GM21515 (cell line): ENCODE measurements at regions not wholly inside any gene's neighbourhood (a gene's known extent, or its start where the extent isn't known, plus 50 kb on each side); places are given as distances from the start of the nearest gene placed in this dataset.
"Not testable (repeated sequence)": the region's sequence is repeated elsewhere in the genome, so short reads cannot be mapped to it uniquely, and the experiment has no call there.

Experiments
- ATAC-seq: cut with Tn5 transposase; IDR thresholded peaks from one replicate; pipeline ENCODE4 v1.9.1; 2021; ENCODE audit not compliant: unreplicated experiment

DNA sequence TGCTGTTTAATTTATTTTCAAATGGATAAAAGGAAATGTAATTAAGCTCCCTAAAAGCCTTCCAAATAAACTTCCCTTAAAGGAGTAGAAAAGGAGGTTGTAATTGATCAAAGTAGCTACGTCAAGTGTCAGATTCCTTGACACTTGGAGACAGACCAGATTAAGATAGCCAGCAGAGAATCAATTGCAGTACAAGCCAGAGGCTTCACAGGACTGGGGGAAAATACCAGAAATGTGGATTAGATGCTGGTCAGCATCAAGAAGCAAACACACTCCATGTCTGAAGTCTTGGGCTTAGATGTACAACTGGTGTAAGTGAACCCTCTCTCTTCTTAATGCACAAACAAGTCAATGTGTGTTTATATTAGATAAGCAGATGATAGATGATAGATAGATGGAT lies 184.9 kb upstream of the TAS2R1 start:
- no peak for ATAC-seq

DNA sequence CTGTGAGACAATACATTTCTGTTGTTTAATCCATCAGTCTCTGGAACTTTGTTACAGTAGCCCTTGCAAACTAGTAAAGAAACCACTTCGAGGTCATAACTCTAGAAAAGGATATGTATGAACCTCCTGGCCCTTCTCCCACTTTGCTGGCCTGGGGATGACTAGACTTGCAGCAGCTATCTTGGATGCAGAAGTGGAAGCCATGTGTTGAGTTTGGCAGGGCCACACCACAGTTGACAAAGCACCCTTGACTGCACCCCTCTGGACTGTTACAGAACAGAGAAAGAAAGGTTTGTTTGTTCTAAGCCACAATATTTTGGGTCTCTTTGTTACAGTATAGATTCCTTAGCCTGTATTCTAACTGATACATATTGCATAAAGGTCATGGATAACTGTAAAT lies 183.2 kb upstream of the TAS2R1 start:
- ATAC-seq, result no peak

DNA sequence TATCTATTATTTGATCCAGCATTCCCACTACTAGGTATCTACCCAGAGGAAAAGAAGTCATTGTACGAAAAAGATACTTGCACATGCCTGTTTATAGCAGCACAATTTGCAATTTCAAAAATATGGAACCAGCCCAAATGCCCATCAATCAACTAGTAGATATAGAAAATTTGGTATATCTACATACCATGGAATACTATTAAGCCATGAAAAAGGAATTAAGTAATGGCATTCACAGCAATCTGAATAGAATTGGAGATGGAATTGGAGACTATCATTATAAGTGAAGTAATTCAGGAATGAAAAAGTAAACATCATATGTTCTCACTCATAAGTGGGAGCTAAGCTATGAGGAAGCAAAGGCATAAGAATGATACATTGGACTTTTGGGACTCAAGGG lies 177.2 kb upstream of the TAS2R1 start:
- not testable (repeated sequence) for ATAC-seq

DNA sequence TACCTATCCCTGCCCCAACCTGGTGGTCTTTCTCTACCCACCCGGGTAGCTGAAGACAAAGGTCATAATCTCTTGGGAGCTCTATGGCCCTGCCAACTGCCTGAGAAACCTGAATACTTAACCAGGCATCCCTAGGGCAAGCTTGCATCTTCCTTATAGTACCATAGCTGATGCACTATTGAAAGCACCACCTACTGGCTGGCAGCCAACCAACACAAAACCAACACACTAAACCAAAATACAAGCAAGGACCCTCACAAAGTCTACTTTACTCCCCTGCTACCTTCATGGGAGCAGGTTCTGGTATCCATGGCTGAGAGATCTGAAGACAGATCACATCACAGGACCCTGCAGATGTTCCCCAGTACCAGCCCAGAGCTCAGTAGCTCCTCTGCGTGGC lies 171.8 kb upstream of the TAS2R1 start:
- no peak for ATAC-seq

DNA sequence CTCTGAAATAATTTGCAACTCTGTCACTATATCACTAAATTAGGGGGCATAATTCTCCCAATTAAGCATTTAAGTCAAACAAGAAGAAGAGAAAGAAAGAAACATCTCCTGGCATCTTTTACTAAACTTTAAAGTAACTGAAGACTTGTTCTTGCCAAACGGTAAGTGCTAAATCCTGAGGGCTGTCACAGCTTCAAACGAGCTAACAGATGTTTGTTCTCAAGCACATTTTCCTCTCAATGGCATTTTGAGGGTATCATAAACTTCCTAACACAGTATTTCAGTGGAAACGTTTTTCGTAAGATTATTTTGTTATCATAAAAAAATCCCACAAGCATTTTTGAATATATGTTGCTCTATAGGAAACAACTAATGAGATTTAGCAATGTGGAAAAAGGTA lies 169.5 kb upstream of the TAS2R1 start:
- ATAC-seq, result no peak

DNA sequence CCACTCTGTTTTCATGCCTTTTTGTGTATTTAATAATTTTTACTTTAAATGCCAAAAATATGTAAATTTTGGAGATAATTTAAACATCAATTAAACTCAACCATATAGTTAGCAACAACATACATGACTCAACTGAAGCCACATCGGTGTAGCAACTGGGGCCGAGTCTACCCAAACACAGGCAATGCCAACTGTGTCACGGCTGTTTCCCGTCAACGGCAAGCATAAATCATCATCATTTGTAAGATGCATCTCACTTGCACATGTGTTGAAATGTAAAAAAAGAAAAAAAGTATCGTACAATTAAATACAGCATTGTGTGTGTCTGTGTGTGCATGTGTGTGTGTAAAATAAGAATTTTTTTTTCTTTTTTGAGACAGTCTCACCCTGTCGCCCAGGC lies 160.1 kb upstream of the TAS2R1 start:
- no peak for ATAC-seq

DNA sequence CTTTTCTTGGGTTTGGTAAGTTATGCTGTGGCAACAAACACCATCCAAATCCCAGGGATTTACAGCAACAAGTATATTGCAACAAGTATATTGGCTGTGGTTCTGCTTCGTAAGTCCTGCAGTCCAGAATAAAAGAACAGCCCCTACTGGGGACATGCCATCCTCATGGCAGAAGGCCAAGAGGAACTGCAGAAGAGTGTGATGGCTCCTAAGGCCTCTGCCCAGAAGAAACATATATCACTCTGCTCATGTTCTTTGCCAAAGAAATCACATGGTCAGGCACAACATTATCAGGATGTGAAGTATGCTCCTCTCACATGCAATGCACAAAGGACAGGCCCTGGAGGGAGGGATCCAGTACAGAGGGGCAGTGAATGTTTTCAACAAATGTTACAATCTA lies 159.6 kb upstream of the TAS2R1 start:
- ATAC-seq, result no peak

DNA sequence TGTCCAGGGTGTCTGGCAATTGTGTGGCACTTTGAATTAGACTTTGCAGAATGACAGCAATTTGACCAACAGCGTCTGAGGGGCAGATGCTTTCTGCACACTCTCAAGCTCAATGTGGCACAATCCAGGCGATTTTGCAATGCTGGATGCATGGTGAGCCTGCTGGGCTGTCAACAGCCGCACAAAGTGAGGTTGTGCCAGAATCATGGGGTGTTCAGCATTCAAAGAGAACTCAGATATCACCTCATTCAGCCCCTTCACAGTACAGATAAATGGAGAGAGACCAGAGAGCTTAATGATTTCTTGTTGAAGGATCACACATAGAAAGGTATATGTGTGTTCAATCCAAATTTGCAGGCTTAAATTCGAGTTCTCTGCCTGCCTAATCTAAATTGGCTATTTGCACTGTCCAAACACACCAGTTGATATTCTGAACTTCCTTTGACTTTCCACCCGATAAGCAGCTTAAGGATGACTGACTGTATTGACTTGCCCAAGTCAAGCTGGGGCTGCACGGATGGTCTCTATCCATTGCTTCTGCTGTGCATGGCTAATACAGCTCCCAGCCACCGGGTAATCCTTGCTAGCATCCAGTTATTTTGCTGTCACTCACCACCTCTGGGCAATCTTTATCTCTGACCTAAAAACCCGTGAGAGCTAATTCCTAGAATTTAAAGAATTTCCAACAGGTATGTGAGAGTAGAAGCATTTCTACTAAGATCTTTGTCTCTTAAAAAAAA lies 157.9 kb upstream of the TAS2R1 start:
- no peak for ATAC-seq

DNA sequence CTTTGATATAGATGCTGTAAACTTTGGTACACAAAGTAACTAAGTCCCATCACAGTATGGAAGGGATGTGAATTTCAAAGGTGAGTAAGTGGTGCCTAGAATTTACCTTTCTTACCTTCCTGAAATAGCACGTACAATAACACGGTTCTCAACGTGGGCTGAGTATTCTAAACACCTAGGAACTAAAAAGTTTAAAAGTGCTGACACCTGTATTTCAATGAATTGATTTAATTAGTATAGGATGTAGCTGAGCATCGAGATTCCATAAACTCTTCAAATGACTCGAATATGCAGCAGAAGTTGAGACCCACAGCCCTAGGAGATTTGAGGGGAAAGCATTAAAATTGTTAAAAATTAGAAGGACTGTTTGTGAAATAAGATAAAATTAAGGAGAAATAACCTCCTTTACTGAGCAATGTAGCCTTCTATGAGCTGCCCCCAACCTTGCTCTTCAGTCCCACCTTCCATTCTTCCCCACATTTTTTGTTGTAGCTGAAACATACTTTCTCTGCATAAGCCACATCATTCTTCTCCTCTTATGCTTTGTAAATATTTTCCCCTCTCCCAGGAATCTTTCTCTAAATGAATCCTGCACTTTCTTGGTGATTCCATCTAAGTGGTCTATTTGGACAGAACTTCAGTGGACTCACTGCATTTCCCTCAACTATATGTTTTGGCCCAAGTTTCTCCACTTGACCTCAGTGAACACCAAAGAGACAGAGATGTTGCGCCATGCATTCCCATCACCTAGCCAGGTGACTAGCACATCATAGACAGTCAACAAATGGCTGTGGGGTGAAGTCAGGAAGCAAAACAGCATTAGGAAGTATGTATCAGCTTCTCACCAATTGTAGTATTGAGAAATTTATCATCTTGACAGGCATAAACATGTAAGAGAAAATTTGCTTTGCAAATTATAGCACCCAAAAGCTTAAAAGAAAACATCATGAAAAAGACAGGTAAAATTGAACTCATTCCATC lies 156.5 kb upstream of the TAS2R1 start:
- ATAC-seq, result no peak

DNA sequence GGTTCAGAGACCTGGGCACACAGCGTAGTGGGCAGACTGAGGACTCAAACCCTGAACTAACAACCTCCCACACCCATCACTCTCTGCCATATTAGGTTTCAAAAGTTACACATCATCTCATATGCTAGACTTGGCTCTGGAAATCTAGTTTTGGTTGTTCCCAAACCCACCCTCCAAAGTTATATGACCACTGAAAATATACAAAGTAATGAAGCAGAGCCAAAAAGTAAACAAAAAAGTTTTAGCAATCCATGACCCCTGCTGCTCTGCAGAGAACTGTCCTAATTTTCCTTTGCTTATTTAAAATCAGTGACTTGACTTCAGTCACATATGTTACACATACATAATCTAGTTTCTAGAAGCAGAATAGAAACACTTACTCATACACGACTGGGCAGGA lies 155.6 kb upstream of the TAS2R1 start:
- no peak for ATAC-seq

DNA sequence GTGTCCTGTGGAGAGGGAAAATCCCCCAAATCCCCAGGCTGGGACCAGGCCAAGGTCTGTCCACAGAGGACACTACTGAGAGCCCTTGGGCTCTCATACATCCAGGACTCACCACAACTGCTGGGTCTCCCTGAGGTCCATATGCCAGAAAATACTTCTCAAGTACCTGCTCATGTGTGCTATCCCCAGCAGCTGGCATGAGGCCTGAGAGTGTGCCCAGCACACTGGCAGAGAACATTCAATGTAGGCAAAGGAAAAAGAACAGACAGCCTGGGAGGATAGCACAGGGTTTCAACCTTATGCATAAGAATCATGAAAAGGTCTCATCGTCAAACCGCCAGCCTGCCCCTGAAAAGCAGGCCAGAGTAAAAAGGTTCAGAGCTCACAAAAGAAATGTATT lies 154.1 kb upstream of the TAS2R1 start:
- no peak for ATAC-seq

DNA sequence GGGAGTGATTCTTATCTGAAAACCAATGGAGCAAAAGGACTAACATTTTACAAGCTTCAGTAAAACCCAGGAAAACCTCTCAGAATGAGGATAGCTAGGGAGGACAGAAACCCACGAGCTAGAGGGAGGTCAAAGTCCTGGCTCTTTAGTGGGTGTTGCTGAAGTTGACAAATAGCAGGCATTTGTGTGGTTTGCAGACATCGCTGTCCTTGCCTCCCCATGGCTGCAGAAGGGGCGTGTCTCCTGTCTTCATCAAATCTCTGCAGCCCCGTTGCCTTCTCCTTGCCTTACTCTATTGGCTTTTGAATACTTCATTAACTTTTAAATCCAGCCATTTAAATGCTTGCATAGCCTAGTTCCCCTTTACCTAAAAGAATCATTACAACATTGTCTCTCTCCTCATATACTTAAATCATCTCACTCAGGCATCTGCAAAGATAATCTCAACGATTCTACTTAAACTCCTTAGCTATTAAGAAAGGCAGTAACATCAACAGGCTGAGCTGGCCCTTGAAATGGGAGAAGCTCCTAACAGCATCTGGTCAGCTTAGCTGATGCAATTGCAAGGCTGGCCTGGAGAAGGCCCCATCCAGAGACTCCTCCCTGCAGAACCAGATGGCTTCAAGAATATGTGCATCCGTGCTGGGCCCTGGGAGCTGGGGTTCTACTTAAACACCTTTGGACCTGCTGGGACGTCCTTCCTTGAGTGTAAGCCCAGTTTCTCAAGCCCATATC lies 152.8 kb upstream of the TAS2R1 start:
- no peak for ATAC-seq

DNA sequence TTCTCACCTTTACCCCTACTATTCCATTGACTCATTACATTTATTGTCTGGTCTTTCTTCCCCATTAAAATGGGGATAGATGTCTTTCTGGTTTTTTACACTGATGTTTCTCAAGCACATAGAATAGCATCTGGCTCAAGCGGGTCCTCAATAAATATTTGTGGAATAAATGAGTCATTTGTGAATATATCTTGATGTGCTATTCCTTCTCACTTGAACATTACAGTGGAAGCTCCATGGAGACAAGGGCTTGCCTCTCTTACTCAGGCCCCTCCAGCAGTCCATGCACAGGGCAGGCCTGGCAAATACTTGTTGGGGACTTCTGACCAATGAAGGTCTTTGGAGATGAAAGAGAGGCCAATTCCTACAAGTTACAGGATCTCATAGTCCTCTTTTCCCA lies 151.7 kb upstream of the TAS2R1 start:
- no peak for ATAC-seq

DNA sequence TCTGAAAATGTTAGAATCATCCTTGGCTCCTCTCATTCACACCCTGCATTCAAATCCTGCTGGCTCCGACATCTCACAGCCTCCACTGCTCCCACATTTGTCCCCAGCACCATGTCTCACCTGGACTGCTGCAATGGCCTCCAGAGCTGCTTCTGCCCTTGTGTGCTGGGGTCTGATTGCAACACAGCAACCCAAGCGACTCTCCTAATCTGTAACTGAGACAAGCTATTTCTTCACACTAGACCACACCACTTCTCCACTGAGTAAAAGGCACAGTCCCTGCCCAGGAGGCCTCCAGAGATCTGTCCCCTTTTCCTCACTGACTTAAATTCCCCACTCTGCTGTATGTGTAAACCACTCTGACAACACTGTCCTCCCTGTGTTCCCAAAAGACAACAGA lies 151.1 kb upstream of the TAS2R1 start:
- ATAC-seq, result no peak

DNA sequence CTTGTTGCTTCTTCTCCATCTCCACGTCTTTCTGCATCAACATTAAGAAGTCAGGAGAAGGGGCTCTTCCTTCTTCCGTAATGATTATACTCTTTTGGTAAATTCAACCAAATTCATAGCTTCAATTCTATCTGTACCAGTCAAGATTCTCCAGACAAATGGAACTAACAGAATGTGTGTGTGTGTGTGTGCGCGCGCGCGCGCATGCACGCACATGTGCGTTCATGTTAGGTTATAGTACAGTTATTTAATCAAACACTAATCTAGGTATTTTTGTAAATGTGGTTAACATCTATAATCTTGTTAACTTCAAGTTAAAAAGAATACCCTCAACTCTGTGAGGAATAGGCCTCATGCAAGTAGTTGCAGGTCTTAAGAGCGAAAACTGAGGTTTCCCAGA lies 150.3 kb upstream of the TAS2R1 start:
- ATAC-seq, result no peak

DNA sequence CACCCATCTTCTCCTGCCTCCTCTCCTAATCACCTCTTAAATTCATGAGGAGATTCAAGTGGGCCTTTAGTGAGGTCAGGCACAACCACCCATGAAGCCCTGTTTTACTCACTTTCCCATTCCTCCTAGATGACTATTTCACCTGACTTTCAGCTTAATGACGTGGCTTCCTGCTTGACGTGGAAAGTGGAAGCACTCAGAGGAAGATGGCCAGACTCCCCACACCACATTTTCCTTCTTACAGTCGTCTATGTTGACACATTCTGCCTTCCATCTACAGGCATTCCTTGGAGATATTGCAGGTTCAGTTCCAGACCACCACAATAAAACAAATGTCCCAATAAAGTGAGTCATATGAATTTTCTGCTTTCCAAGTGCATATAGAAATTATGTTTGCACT lies 146.4 kb upstream of the TAS2R1 start:
- no peak for ATAC-seq

DNA sequence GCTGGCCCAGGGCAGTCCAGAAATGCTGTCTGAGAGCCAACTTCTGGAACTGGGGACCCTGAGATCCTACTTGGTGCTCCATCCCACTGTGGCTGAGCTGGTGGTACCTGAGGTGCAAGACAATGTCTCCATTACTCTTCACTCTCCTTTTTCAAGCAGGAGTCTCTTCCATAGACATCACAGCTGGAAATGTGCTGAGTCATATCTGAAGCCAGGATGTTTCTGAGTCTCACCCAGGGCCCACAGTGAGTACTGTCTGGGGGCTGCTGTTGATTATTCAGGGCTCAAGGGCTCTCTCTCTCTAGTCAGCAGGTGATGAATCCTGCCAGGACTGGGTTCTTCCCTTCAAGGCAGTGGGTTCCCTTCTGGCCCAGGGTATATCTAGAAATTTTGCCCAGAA lies 145.2 kb upstream of the TAS2R1 start:
- ATAC-seq, result no peak

DNA sequence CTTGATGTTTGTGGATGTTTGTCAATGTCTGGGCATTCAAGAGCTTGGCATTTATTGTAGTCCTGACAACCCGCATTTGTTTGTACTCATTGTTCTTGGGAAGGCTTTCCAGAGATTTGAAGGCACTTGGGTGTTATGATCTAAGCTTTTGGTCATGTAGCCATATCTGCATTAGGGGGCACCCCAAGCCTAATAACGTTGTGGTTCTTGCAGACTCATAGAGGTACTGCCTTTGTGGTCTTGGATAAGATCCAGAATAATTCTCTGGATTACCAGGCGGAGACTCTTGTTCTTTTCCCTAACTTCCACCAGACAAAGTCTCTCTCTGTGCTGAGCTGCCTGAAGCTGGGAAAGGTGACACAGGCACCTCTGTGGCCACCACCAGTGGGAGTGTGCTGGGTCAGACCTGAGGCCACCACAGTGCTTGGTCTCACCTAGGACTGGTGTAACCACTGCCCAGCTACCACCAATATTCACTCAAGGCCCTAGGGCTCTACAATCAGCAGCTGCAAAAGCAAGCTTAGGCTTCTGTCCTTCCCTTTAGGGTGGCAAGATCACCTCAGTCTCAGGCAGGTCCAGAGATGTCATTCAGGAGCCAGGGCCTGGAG lies 144.4 kb upstream of the TAS2R1 start:
- no peak for ATAC-seq

DNA sequence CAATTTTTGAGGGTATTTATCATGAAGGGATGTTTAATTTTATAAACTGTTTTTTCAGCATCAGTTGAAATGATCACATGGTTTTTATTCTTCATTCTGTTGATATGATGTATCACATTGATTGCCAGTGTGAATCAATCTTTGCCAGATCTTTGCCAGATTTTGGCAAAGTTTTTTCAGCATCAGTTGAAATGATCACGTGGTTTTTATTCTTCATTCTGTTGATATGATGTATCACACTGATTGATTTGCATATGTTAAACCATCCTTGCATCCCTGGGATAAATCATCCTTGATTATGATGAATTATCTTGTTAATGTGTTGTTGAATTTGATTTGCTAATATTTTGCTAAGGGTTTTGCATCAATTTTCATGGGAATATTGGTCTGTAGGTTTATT lies 140.9 kb upstream of the TAS2R1 start:
- no peak for ATAC-seq

DNA sequence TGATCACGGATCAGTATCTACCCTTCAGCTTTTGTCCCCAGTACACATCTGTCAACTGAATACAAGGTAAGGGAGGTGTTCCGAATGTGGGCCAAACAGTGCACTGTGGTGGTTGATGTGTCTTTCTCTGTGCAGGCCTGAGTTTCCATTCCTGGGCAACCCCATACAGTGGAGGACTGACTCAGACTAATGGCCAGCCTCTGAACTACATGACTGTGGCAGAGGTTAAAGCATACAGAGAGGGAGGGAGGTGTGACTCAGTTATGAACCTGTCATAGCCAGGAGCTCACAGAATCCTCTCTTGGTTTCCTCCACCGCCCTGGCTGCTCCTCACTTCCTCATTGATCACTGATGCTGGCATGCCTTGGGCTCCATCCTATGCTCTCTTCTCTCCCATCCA lies 136.4 kb upstream of the TAS2R1 start:
- no peak for ATAC-seq

DNA sequence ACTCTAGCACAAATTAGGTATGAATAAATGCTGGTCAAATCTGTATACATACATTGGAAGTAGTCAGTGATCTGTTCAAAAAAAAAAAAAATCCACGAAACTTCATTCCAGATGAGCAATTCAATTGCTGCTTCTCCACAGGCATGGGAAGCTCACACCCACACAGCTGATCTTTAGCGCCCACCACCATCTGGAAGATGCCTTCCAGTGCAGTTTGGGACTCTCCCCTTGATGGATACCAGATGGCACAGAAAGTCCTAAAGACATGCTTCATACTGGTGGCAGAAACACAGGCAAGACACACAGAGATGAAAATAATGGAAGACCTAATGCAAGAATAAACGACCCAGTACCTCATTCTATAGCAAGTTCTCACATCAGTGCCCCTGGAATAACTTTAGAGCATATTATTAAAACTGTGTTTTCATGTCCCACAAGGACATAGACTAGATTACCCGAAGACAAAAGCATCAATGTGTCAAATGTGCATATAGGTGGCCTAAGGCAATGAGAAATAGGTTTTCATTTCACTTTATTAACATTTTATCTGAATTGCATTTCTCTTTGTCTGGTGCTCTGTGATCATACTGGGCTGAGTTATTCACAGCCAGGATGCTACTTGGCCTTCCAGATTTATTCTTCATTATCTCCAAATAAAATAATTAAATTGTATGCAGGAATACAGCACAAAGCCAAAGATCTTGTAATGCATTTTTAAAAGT lies 135.4 kb upstream of the TAS2R1 start:
- no peak for ATAC-seq
